HG02623 (cell line): ENCODE measurements at regions not wholly inside any gene's neighbourhood (a gene's known extent, or its start where the extent isn't known, plus 50 kb on each side); places are given as distances from the start of the nearest gene placed in this dataset.
"Not testable (repeated sequence)": the region's sequence is repeated elsewhere in the genome, so short reads cannot be mapped to it uniquely, and the experiment has no call there.

Source experiments
- ATAC-seq: cut with Tn5 transposase; IDR thresholded peaks from one replicate; pipeline ENCODE4 v1.9.1; 2021; ENCODE audit warnings: moderate library complexity; ENCODE audit not compliant: unreplicated experiment

DNA sequence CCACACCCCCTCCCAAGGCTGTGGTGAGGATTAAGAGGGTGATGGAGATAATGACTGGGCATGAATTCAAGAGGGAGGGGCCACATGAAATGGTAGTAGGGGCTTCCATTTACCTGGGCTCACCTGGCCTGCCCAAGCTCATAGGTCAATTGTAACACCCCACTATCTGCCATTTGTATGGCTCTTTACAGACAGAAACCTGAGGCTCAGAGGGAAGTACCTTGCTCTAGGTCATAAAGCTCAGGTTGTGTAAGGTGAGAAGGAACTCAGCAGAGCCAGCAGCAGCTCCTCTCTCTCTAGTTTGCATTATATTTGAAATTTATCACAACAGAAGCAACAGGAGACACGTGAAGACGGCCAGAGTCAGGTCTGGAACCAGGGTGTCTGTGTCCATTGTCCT, 133.4 kb upstream of the ALDH1B1 start:
- ATAC-seq = no peak

DNA sequence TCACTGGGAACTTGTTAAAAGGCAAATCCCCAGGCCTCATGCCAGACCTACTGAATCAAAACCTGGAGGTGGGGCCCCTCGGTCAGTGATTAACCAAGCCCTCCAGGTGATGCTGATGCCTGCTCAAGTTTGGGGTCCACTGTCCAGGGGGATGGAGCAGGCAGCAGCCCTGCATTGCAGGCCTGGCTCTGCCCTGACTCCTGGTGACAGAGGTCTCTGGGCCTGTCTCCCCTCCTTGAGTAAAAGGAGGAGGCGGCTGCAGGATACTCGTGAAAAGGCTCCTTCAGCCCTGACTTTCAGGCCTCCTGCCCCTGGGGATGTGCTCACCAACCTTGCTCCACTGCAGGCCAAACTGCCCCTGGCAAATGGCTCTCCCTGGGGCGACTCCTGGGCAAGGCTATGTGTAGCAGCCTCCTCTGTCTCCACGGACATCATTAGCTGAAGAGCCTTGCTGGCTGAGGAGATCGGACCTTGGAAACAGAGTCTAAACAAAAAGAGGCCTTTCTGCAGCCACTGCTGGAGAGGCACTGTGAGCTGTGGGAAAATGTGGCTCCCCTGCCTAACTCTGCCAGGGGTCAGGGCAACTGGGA, 134.8 kb upstream of the ALDH1B1 start:
- no peak for ATAC-seq

DNA sequence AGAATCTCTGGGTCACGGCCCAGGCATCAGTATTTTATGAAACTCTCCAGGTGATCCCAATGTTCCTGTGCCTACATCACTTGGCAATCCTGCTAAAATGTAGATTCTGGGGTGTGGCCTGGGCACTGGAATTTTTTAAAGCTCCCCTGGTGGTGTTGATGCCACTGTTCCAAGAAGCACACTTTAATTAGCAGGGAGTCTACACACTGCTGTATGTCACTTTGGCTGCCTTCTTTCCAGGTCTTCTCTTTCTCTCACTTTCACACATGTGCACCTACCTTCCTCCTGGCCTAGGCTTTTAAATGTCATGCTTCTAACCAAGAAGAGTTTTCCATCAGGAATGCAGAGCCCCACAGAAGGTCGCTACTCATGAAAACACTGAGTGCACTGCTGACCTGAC, 136.0 kb upstream of the ALDH1B1 start:
- no peak for ATAC-seq

DNA sequence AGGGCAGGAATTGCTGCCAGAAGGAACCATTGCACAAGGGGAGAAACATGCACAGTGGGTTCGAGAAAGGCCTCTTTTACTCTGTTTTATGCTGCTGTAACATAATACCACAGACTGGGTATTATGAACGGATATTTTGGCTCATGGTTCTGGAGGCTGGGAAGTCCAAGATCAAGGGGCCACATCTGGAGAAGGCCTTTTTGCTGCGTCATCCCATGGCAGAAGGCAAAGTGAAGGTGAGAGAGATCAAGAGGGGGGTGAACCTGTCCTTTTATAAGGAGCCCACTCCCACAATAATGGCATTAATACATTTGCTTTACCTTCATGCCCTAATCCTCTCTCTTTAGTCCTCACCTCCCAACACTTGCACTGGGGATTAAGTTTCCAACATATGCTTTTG, 136.9 kb upstream of the ALDH1B1 start:
- no peak for ATAC-seq

DNA sequence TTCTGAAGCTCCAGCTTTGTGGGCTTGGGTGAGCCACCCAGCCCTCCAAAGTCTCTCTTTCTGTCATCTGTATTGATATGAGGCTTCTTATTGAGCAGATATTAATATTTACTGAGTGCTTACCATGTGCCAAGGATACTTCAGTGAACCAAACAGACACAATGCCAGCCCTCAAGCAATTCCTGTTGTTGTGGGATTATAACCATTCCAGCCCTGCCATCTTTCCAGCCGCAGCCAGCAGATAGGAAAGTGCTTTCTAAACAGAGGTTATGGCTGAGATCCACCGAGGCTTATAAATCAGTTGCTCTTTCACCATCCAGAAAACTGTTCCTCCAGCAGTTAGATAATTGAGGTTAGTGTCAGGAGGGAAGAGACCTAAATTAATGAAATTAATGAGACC, 137.7 kb upstream of the ALDH1B1 start:
- ATAC-seq = no peak

DNA sequence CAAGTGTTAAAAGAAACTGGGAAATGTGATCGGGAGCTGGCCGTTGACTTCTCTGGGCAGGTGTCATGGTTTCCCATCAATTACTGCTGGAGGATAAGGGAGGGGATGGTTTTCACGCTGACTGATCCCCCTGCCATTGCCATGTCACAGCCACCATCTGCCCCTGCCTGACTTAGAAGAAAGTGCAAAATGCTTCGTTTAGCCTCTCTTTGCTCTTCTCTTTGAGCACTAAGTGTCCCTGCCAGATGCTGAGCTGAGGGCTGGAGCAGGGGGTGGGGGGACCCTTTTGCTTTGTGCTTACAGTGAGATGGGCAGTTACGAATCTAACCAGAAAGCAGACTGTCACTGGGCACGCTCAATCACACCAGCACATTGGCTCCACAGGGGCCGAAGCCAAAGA, 138.4 kb upstream of the ALDH1B1 start:
- ATAC-seq = no peak

DNA sequence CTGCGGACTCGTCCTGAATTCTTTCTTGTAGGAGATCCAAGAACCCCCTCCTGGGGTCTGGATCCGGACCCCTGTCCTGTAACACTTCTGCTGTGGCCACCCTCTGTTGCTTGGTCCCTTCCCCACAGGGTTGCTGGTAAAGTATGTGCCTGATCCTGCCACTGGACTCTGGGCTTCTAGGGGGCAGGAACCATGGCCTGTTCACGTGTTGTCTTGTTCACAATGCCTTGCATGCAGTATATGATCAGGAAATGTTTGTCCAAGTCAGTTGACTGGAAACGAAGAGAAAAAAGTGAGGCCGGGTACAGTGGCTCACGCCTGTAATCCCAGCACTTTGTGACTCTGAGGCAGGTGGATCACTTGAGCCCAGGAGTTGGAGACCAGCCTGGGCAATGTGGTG, 139.3 kb upstream of the ALDH1B1 start:
- ATAC-seq = no peak

- no peak for ATAC-seq
Observed at GRCh38 chr9:38251036-38251860, 141.3 kb upstream of the ALDH1B1 start.

DNA sequence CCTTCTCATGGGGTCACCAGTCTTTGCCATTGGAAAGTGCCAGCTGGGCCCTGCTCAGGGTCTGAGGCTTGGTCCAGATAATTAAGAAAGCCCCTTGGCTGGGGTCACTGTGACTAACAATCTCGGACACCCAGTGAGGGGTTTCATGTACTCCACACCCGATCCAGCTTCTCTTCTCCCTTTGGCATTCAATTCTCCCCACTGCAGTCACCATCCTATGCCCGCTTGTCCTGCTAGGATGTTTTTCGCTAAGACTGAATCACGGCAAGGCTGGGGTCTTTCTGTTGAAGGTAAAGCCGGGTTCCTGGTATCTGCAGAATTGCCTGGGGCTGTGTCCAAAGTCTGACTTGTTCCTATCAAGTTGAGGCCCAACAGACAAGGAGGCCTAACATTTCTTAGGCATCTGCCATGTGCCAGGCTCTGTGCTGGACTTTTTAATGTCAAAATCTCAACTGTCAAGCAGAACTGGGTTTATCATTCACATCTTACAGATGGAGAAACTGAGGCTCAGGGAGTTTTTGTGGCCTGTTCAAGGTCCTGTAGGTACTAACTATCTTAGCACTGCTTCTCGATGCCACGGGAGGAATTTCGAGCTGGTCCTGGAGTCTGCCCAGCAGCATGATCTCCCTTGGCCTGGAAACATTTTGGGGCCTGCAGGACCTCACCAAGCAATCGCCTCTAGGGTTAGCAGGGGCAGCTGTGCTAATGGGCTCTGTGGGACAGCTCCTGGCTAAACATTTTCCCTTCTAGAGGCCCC, 142.0 kb upstream of the ALDH1B1 start:
- ATAC-seq = no peak

GRCh38 chr9:38249587-38250210, 142.8 kb upstream of the ALDH1B1 start:
- ATAC-seq = no peak

DNA sequence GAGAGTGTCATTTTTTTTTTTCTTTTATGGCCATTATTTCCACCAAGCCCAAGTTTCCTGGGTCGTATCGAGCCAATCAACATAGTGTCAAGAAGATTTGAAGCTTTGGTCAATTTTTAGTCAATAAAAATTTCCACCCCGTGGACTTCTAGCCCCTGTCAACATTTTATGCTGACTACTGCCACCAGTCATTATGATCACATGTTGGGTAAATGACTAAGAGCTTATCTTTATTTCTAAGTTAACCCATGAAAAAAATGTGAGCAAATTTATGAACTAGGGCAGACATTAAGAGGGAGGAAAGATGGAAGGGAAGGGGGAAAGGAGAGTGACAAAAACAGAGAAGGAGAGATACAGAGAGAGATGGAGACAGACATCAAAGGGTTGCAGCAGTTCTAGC, 143.5 kb upstream of the ALDH1B1 start:
- no peak for ATAC-seq

GRCh38 chr9:38246833-38247232, 145.7 kb upstream of the ALDH1B1 start:
- ATAC-seq = no peak

DNA sequence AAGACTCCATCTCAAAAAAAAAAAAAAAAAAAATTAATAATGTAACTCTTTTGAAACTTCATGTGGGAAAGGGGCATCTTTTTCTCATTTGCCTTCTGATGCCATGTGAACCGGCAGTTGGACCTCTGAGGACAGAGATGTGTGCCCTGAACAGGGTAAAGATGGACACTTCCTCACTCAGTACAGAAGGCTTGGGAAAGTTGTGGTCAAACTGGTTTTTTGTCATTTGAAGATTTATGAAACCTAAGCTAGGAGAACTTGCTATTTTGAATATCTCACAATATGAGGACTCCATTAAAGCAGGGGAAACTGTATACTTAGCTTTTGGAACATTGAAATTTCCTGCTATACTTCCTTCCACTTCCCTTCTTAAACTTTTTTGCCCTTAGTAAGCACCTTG, 147.5 kb upstream of the ALDH1B1 start:
- no peak for ATAC-seq

DNA sequence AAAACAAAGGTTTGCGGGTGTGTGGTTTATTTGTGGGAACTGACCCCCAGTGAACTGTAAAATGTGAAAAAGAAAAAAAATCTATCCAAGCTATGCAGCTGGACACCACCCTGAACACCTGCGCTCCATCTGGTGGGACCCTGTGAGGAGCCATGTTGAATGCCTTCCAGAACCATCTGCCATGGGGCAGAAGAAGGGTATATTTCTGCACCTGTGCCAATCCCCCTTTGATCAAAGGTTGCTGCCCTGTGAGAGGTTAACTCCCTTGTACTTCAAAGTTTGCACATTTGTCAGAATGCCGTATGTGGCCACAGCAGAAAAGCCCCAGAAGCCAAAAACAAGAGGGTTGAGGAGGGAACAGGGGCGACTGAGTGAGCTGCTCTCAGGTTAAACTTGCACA, 148.5 kb upstream of the ALDH1B1 start:
- ATAC-seq = no peak

GRCh38 chr9:38242151-38242550, 150.4 kb upstream of the ALDH1B1 start:
- ATAC-seq = not testable (repeated sequence)

DNA sequence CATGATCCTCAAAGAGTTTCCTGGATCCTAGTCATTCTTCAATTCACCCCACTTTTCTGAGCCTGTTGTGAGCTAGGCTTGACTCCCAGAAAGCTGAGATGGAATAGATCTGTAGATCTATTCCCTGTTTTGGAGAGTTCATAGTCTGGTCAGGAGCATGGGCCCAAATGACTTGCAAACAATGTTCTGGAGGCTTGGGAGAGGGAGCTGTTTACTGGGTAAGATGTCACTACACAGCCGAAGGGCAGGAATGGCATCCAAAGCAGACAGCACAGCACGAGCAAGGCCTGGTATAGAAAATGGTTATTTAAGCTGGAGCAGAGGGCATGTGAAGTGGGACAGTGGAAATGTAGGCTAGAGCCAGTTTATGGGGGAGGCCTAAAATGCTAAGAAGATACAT, 152.5 kb upstream of the ALDH1B1 start:
- no peak for ATAC-seq

DNA sequence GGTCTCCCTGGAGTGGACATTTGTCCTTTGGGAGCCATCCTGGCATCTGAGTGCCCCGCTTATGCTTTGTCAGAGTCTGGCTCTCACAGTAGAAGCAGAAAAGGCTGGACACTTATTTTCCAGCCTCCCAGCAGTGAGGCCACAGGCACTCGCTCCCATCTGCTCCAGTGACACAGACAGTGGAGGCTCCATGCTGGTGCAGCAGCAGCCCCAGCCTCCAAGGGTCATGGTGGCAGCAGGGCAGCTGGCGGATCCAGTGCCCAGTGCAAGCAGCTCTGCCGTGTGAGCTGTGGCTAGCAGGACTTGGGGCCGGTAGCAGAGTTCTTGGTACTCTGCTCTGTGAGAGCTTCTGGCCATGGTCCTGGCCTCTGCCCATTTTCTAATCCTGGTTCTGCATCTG, 157.3 kb upstream of the ALDH1B1 start:
- ATAC-seq = no peak

DNA sequence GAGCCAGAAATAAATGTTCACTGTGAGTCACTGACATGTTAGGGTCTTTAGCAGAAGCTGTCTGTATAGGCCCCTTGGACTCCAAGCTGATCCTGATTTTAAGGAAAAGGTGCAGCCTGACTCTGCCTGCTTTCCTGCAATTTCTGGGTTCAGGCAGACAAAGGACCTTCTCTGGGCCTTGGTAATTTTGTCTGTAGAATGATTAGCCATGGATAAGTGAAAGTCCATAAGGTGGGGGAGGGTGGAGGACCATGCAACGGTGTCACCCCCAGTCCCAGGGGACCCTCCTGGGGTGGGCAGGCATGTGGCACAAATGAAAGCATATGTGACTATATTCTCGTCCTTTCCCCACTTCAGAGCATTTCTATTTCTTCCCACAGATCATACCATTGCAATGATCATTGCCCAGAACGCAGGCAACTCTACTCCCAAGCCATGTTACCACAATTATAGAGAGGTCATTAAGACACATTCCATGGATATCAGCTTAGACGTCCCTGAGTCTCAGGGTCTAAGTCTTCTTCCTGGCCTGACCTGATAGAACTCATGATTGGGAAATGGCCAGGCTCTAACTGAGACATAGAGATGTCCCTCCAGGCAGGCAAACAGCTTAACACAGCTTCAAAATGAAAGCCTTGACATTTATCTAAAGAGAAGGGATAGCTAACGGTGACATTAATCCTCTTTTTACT, 157.9 kb upstream of the ALDH1B1 start:
- no peak for ATAC-seq

GRCh38 chr9:38233796-38234355, 158.6 kb upstream of the ALDH1B1 start:
- no peak for ATAC-seq

GRCh38 chr9:38233343-38233742, 159.2 kb upstream of the ALDH1B1 start:
- ATAC-seq = no peak

DNA sequence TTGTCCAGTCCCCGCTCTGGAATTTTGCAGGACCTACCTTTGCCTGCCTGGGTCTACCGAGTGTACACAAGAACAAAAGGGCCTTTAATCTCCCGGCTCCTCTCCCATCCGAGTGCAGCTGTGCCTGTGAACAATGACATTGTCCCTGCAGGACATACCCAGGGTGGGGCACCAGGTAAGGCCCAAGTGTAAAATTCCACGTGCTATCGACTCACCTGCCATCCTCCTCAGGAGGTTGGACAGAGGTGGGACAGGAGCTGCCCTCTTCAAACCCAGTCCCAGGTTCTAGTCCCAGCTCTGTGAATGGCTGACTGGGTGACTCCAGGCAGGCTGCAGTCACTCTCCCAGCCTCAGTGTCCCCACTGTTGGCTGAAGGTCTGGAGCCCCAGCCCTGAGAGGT, 159.6 kb upstream of the ALDH1B1 start:
- ATAC-seq = no peak
